GM21390 (cell line): ENCODE measurements at regions not wholly inside any gene's neighbourhood (a gene's known extent, or its start where the extent isn't known, plus 50 kb on each side); places are given as distances from the start of the nearest gene placed in this dataset.

Experiments used
- ATAC-seq: cut with Tn5 transposase; IDR thresholded peaks from one replicate; pipeline ENCODE4 v1.9.1; 2021; ENCODE audit not compliant: unreplicated experiment

GRCh38 chr2:144285324-144285723 is 234.6 kb downstream of the ZEB2 start:
- no peak for ATAC-seq

- ATAC-seq: no peak
Measured at GRCh38 chr2:144281476-144281875, 238.4 kb downstream of the ZEB2 start.

GRCh38 chr2:144280009-144280408 is 239.9 kb downstream of the ZEB2 start:
- no peak for ATAC-seq

GRCh38 chr2:144279165-144279564 is 240.8 kb downstream of the ZEB2 start:
- no peak for ATAC-seq

- no peak for ATAC-seq
Measured at GRCh38 chr2:144277622-144278354, 242.1 kb downstream of the ZEB2 start.

- no peak for ATAC-seq
Measured at GRCh38 chr2:144275340-144275739, 244.6 kb downstream of the ZEB2 start.

- ATAC-seq: no peak
Measured at GRCh38 chr2:144274131-144274530, 245.8 kb downstream of the ZEB2 start.

- no peak for ATAC-seq
Measured at GRCh38 chr2:144270951-144271350, 249.0 kb downstream of the ZEB2 start.

GRCh38 chr2:144268036-144268678 is 251.8 kb downstream of the ZEB2 start:
- ATAC-seq: no peak

GRCh38 chr2:144267239-144267638 is 252.7 kb downstream of the ZEB2 start:
- peak; percentile 91 for ATAC-seq

GRCh38 chr2:144265654-144266053 is 254.3 kb downstream of the ZEB2 start:
- no peak for ATAC-seq

- ATAC-seq: no peak
Measured at GRCh38 chr2:144261966-144262365, 258.0 kb downstream of the ZEB2 start.

- ATAC-seq: no peak
Measured at GRCh38 chr2:144261336-144261735, 258.6 kb downstream of the ZEB2 start.

GRCh38 chr2:144259332-144259731 is 260.6 kb downstream of the ZEB2 start:
- no peak for ATAC-seq

- no peak for ATAC-seq
Measured at GRCh38 chr2:144258154-144258553, 261.8 kb downstream of the ZEB2 start.

GRCh38 chr2:144256996-144257707 is 262.8 kb downstream of the ZEB2 start:
- no peak for ATAC-seq

GRCh38 chr2:144254342-144255235 is 265.3 kb downstream of the ZEB2 start:
- no peak for ATAC-seq

- ATAC-seq: no peak
Measured at GRCh38 chr2:144253743-144254142, 266.2 kb downstream of the ZEB2 start.

GRCh38 chr2:144252694-144253093 is 267.2 kb downstream of the ZEB2 start:
- ATAC-seq: no peak

- ATAC-seq: peak; percentile 54
Measured at GRCh38 chr2:144249035-144249637, 270.8 kb downstream of the ZEB2 start.
